ENCODE measurements at regions not wholly inside any gene's neighbourhood (a gene's known extent, or its start where the extent isn't known, plus 50 kb on each side); places are given as distances from the start of the nearest gene placed in this dataset.

- TF ChIP-seq, protein P1, sequence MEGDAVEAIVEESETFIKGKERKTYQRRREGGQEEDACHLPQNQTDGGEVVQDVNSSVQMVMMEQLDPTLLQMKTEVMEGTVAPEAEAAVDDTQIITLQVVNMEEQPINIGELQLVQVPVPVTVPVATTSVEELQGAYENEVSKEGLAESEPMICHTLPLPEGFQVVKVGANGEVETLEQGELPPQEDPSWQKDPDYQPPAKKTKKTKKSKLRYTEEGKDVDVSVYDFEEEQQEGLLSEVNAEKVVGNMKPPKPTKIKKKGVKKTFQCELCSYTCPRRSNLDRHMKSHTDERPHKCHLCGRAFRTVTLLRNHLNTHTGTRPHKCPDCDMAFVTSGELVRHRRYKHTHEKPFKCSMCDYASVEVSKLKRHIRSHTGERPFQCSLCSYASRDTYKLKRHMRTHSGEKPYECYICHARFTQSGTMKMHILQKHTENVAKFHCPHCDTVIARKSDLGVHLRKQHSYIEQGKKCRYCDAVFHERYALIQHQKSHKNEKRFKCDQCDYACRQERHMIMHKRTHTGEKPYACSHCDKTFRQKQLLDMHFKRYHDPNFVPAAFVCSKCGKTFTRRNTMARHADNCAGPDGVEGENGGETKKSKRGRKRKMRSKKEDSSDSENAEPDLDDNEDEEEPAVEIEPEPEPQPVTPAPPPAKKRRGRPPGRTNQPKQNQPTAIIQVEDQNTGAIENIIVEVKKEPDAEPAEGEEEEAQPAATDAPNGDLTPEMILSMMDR (IDR thresholded peaks at IDR 0.05 in 2 of 3, conservative IDR thresholded peaks at IDR 0.05 in 1 of 3; ENCODE audit: insufficient read depth in 2 of 3, low read depth in 1 of 3, low read length in 3 of 3) = no peak
- TF ChIP-seq MEIS2 (IDR thresholded peaks at IDR 0.05; ENCODE audit: partially characterized antibody) (no peak), AFF4 (CRISPR knock-in tag; IDR thresholded peaks at IDR 0.05) (no peak), TCF7L2 (IDR thresholded peaks at IDR 0.05; ENCODE audit: low read depth, low read length) (no peak), IRF1 (CRISPR knock-in tag; IDR thresholded peaks at IDR 0.05; ENCODE audit: borderline replicate concordance) (no peak), BRF1 (IDR thresholded peaks at IDR 0.05; ENCODE audit: borderline replicate concordance, extremely low read depth, insufficient read length) (no peak), CTBP1 (IDR thresholded peaks at IDR 0.05; ENCODE audit: borderline replicate concordance) (no peak), ZNF561 (CRISPR knock-in tag; conservative IDR thresholded peaks at IDR 0.05) (no peak), ZNF830 (CRISPR knock-in tag; IDR thresholded peaks at IDR 0.05) (no peak), ZNF324 (CRISPR knock-in tag; IDR thresholded peaks at IDR 0.05) (no peak)
These were observed 173.9 kb downstream of the NR2F2 start for GRCh38 chr15:96504371-96504770.

All from K562 (cell line).